Upper lobe of left lung (tissue), 4 donors: ENCODE measurements at regions not wholly inside any gene's neighbourhood (a gene's known extent, or its start where the extent isn't known, plus 50 kb on each side); places are given as distances from the start of the nearest gene placed in this dataset.

Experiments
- EP300 ChIP-seq, 4 donors: sonication (generic); formaldehyde crosslinking; IDR thresholded peaks; one replicate each; pipeline ENCODE4 v1.5.1; 2017; ENCODE audit warnings: antibody characterized with exemption in 4 of 4, control low read depth in 2 of 4
- POLR2A ChIP-seq, 4 donors: fragments of 450-650 bp; IDR thresholded peaks; one replicate each; pipeline ENCODE4 v1.5.1; 2016 to 2017; ENCODE audit warnings: antibody characterized with exemption in 4 of 4, mild to moderate bottlenecking in 2 of 4
- POLR2AphosphoS5 ChIP-seq, 2 donors: sonication (generic); formaldehyde crosslinking; IDR thresholded peaks; one replicate each; pipeline ENCODE4 v1.5.1; 2017; ENCODE audit warnings: antibody characterized with exemption in 2 of 2
- TF ChIP-seq, protein P1 (sequence below), 6 experiments: fragments of 450-650 bp in 4 of 6; fragments of 200-600 bp in 2 of 6; sonication (generic) in 2 of 6; IDR thresholded peaks; one replicate each; pipeline ENCODE4 v1.5.1; 2016 to 2019; ENCODE audit warnings: antibody characterized with exemption in 6 of 6

- TF ChIP-seq, protein P1, sequence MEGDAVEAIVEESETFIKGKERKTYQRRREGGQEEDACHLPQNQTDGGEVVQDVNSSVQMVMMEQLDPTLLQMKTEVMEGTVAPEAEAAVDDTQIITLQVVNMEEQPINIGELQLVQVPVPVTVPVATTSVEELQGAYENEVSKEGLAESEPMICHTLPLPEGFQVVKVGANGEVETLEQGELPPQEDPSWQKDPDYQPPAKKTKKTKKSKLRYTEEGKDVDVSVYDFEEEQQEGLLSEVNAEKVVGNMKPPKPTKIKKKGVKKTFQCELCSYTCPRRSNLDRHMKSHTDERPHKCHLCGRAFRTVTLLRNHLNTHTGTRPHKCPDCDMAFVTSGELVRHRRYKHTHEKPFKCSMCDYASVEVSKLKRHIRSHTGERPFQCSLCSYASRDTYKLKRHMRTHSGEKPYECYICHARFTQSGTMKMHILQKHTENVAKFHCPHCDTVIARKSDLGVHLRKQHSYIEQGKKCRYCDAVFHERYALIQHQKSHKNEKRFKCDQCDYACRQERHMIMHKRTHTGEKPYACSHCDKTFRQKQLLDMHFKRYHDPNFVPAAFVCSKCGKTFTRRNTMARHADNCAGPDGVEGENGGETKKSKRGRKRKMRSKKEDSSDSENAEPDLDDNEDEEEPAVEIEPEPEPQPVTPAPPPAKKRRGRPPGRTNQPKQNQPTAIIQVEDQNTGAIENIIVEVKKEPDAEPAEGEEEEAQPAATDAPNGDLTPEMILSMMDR (IDR thresholded peaks at IDR 0.05) = no peak
- TF ChIP-seq EP300 (IDR thresholded peaks at IDR 0.05) = no peak
- no peak for TF ChIP-seq POLR2A (IDR thresholded peaks at IDR 0.05)
- no peak for TF ChIP-seq POLR2AphosphoS5 (IDR thresholded peaks at IDR 0.05)
Observed at GRCh38 chr10:83961620-83962019, 177.7 kb upstream of the GHITM start.
